ENCODE measurements at regions not wholly inside any gene's neighbourhood (a gene's known extent, or its start where the extent isn't known, plus 50 kb on each side); places are given as distances from the start of the nearest gene placed in this dataset.

- WGBS (ENCODE audit: extremely low coverage, insufficient coverage, insufficient read length), result no CpG with 5 or more reads among the region's 4 CpGs
- no peak overlapping the region for H3K23ac ChIP-seq (ENCODE audit: low read length)
These were observed 370.5 kb upstream of the RSPO3 start for GRCh38 chr6:126747728-126748540.

DNA sequence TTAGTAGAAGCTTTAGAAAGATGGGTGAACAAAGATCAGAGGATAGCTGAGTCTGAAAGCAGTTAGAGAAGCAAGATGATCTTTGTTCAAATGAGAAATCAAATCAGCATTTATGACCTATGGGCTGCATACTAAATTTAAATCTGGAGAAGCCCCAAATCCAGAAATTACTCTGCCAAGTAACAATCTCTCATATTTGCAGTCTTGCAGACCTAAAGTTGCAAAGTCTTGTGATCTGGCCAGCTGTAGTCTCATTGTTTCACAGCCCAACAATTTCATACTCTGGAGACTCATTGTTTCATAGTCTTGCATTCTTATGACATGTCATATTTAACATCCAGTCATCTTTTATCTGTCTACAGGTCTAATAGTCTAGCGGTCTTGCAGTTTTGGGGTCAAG, 364.9 kb upstream of the RSPO3 start:
- Histone ChIP-seq H2AFZ (ENCODE audit: insufficient read depth, low read length, poor library complexity) (no peak overlapping the region), H2BK120ac (ENCODE audit: insufficient read depth, low read length, poor library complexity) (no peak overlapping the region), H3K4me3 (ENCODE audit: low read depth, low read length) (no peak overlapping the region), H3K4me2 (ENCODE audit: low read length) (no peak overlapping the region), H3K27ac (ENCODE audit: low read depth, low read length) (no peak overlapping the region), H3K14ac (ENCODE audit: low read length) (no peak overlapping the region), H3K36me3 (ENCODE audit: control insufficient read depth in 1 of 2, insufficient read depth in 2 of 2, low read length in 2 of 2) (no peaks in the 10 kb centered on the region), H3K9me3 (ENCODE audit: insufficient read depth, low read depth, low read length) (no peaks in the 10 kb centered on the region), H4K12ac (ENCODE audit: low read depth, low read length) (no peak overlapping the region), H4K8ac (ENCODE audit: low read depth, low read length) (no peak overlapping the region), H3K23ac (ENCODE audit: low read length) (no peak overlapping the region), H2AK5ac (ENCODE audit: low read length) (no peak overlapping the region), H3K79me2 (ENCODE audit: control insufficient read depth, insufficient read depth, low read length, poor library complexity) (no peaks in the 10 kb centered on the region), H3K27me3 (ENCODE audit: insufficient read depth, low read length) (no peaks in the 10 kb centered on the region), H4K91ac (ENCODE audit: low read depth, low read length) (no peak overlapping the region), H2BK5ac (ENCODE audit: low read depth, low read length, poor library complexity) (no peak overlapping the region), H3K4me1 (ENCODE audit: control insufficient read depth in 1 of 2, insufficient read depth in 2 of 2, low read length in 2 of 2) (no peaks in the 10 kb centered on the region), H2BK12ac (ENCODE audit: low read length) (no peak overlapping the region), H3K79me1 (ENCODE audit: low read length) (no peaks in the 10 kb centered on the region), H3K9ac (ENCODE audit: low read length) (no peak overlapping the region), H3K4ac (ENCODE audit: low read depth, low read length) (no peak overlapping the region), H3K18ac (ENCODE audit: low read length) (no peak overlapping the region)
- DNase-seq, result no peak
- no CpG with 5 or more reads among the region's 1 CpG for WGBS (ENCODE audit: extremely low coverage, insufficient coverage, insufficient read length)

More at GRCh38 chr6:126747728-126748540, 370.5 kb upstream of the RSPO3 start:
- Histone ChIP-seq H4K8ac (ENCODE audit: low read depth, low read length) (no peak overlapping the region), H3K4me1 (ENCODE audit: control insufficient read depth in 1 of 2, insufficient read depth in 2 of 2, low read length in 2 of 2) (no peaks in the 10 kb centered on the region), H3K27me3 (ENCODE audit: insufficient read depth, low read length) (no peaks in the 10 kb centered on the region), H4K91ac (ENCODE audit: low read depth, low read length) (no peak overlapping the region), H3K9me3 (ENCODE audit: insufficient read depth, low read depth, low read length) (peaks cover 2% of the 10 kb centered on the region), H2BK120ac (ENCODE audit: insufficient read depth, low read length, poor library complexity) (no peak overlapping the region), H2BK12ac (ENCODE audit: low read length) (no peak overlapping the region), H3K79me2 (ENCODE audit: control insufficient read depth, insufficient read depth, low read length, poor library complexity) (no peaks in the 10 kb centered on the region), H3K4me2 (ENCODE audit: low read length) (no peak overlapping the region), H2AK5ac (ENCODE audit: low read length) (no peak overlapping the region), H3K4me3 (ENCODE audit: low read depth, low read length) (no peak overlapping the region), H3K36me3 (ENCODE audit: control insufficient read depth in 1 of 2, insufficient read depth in 2 of 2, low read length in 2 of 2) (no peaks in the 10 kb centered on the region), H3K27ac (ENCODE audit: low read depth, low read length) (no peak overlapping the region), H3K4ac (ENCODE audit: low read depth, low read length) (no peak overlapping the region), H2AFZ (ENCODE audit: insufficient read depth, low read length, poor library complexity) (no peak overlapping the region), H3K9ac (ENCODE audit: low read length) (no peak overlapping the region), H2BK5ac (ENCODE audit: low read depth, low read length, poor library complexity) (no peak overlapping the region), H3K14ac (ENCODE audit: low read length) (no peak overlapping the region), H3K18ac (ENCODE audit: low read length) (no peak overlapping the region), H4K12ac (ENCODE audit: low read depth, low read length) (no peak overlapping the region), H3K79me1 (ENCODE audit: low read length) (no peaks in the 10 kb centered on the region)
- DNase-seq, result no peak

DNA sequence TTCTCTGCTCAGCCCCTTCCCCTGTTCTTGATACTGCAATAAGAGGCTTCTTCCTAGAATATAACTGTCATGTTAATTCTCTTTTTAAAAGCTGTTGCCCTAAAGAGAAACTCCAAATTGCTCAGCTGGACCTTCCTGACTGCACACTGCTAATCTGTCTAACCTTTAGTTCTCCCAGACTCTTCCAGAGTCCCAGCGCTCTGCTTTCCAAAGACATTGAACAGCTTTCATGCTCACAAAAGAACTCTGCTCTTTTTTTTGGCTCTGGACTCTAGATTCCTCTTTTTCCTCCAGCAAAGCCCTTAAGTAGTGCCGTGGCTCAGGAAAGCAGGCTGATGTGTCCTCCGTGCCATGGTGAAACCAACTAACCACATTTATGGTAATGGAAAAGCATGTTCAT, 356.6 kb upstream of the RSPO3 start:
- Histone ChIP-seq H3K4me1 (ENCODE audit: control insufficient read depth in 1 of 2, insufficient read depth in 2 of 2, low read length in 2 of 2) (no peaks in the 10 kb centered on the region), H3K27ac (ENCODE audit: low read depth, low read length) (no peak overlapping the region), H3K9ac (ENCODE audit: low read length) (no peak overlapping the region), H2AK5ac (ENCODE audit: low read length) (no peak overlapping the region), H3K79me2 (ENCODE audit: control insufficient read depth, insufficient read depth, low read length, poor library complexity) (no peaks in the 10 kb centered on the region), H3K27me3 (ENCODE audit: insufficient read depth, low read length) (no peaks in the 10 kb centered on the region), H3K4me3 (ENCODE audit: low read depth, low read length) (no peak overlapping the region), H4K91ac (ENCODE audit: low read depth, low read length) (no peak overlapping the region), H3K4me2 (ENCODE audit: low read length) (no peak overlapping the region), H2AFZ (ENCODE audit: insufficient read depth, low read length, poor library complexity) (no peak overlapping the region), H3K14ac (ENCODE audit: low read length) (no peak overlapping the region), H4K12ac (ENCODE audit: low read depth, low read length) (no peak overlapping the region), H3K79me1 (ENCODE audit: low read length) (no peaks in the 10 kb centered on the region), H3K18ac (ENCODE audit: low read length) (no peak overlapping the region), H3K9me3 (ENCODE audit: insufficient read depth, low read depth, low read length) (no peaks in the 10 kb centered on the region), H2BK120ac (ENCODE audit: insufficient read depth, low read length, poor library complexity) (no peak overlapping the region), H3K4ac (ENCODE audit: low read depth, low read length) (no peak overlapping the region), H3K36me3 (ENCODE audit: control insufficient read depth in 1 of 2, insufficient read depth in 2 of 2, low read length in 2 of 2) (no peaks in the 10 kb centered on the region), H3K23ac (ENCODE audit: low read length) (no peak overlapping the region), H2BK12ac (ENCODE audit: low read length) (no peak overlapping the region), H2BK5ac (ENCODE audit: low read depth, low read length, poor library complexity) (no peak overlapping the region), H4K8ac (ENCODE audit: low read depth, low read length) (no peak overlapping the region)
- DNase-seq, result no peak
- WGBS (ENCODE audit: extremely low coverage, insufficient coverage, insufficient read length), result no CpG with 5 or more reads among the region's 3 CpGs

- Histone ChIP-seq H3K79me2 (ENCODE audit: control insufficient read depth, insufficient read depth, low read length, poor library complexity) (no peaks in the 10 kb centered on the region), H3K4ac (ENCODE audit: low read depth, low read length) (no peak overlapping the region), H3K79me1 (ENCODE audit: low read length) (no peaks in the 10 kb centered on the region), H4K8ac (ENCODE audit: low read depth, low read length) (no peak overlapping the region), H3K27me3 (ENCODE audit: insufficient read depth, low read length) (no peaks in the 10 kb centered on the region), H2AFZ (ENCODE audit: insufficient read depth, low read length, poor library complexity) (no peak overlapping the region), H2AK5ac (ENCODE audit: low read length) (no peak overlapping the region), H3K4me3 (ENCODE audit: low read depth, low read length) (no peak overlapping the region), H2BK12ac (ENCODE audit: low read length) (no peak overlapping the region), H3K23ac (ENCODE audit: low read length) (no peak overlapping the region), H3K18ac (ENCODE audit: low read length) (no peak overlapping the region), H3K27ac (ENCODE audit: low read depth, low read length) (no peak overlapping the region), H3K4me2 (ENCODE audit: low read length) (no peak overlapping the region), H3K36me3 (ENCODE audit: control insufficient read depth in 1 of 2, insufficient read depth in 2 of 2, low read length in 2 of 2) (no peaks in the 10 kb centered on the region), H4K91ac (ENCODE audit: low read depth, low read length) (no peak overlapping the region), H3K9ac (ENCODE audit: low read length) (no peak overlapping the region), H4K12ac (ENCODE audit: low read depth, low read length) (no peak overlapping the region), H3K4me1 (ENCODE audit: control insufficient read depth in 1 of 2, insufficient read depth in 2 of 2, low read length in 2 of 2) (no peaks in the 10 kb centered on the region), H2BK120ac (ENCODE audit: insufficient read depth, low read length, poor library complexity) (no peak overlapping the region), H2BK5ac (ENCODE audit: low read depth, low read length, poor library complexity) (no peak overlapping the region), H3K14ac (ENCODE audit: low read length) (no peak overlapping the region), H3K9me3 (ENCODE audit: insufficient read depth, low read depth, low read length) (no peaks in the 10 kb centered on the region)
- DNase-seq, result no peak
- no CpG with 5 or more reads among the region's 4 CpGs for WGBS (ENCODE audit: extremely low coverage, insufficient coverage, insufficient read length)
These were observed 354.4 kb upstream of the RSPO3 start for GRCh38 chr6:126764104-126764503.

Measured in trophoblast cell (in vitro differentiated cells and primary cell).